Mesendoderm (in vitro differentiated cells): ENCODE measurements at regions not wholly inside any gene's neighbourhood (a gene's known extent, or its start where the extent isn't known, plus 50 kb on each side); places are given as distances from the start of the nearest gene placed in this dataset.

Experiments used
- DNase-seq: peaks from one replicate; pipeline ENCODE4 v3.0.0; 2013
- H2AK5ac ChIP-seq: 2 replicates; pipeline ENCODE4 v1.6.1; 2013; ENCODE audit warnings: low read length, inconsistent platforms
- H2BK120ac ChIP-seq: 2 replicates; pipeline ENCODE4 v1.6.1; 2013; ENCODE audit warnings: low read depth, mild to moderate bottlenecking, low read length, moderate library complexity, mixed read lengths
- H2BK15ac ChIP-seq: replicated peaks from 2 replicates; pipeline ENCODE4 v1.6.1; 2013; ENCODE audit warnings: low read depth, mild to moderate bottlenecking, moderate library complexity
- H2BK5ac ChIP-seq: 2 replicates; pipeline ENCODE4 v1.6.1; 2013; ENCODE audit warnings: low read length, inconsistent platforms
- H3K18ac ChIP-seq: 2 replicates; pipeline ENCODE4 v1.6.1; 2013; ENCODE audit warnings: mild to moderate bottlenecking, low read length, mixed read lengths
- H3K23ac ChIP-seq: one replicate; pipeline ENCODE4 v1.6.1; 2013; ENCODE audit warnings: low read length
- H3K27ac ChIP-seq: 2 replicates; pipeline ENCODE4 v1.5.1; 2013; ENCODE audit warnings: low read depth, mild to moderate bottlenecking, inconsistent platforms, low read length, moderate library complexity
- H3K27me3 ChIP-seq: 2 replicates; pipeline ENCODE4 v1.6.1; 2013; ENCODE audit warnings: low read length, control low read depth, mild to moderate bottlenecking, inconsistent platforms; ENCODE audit not compliant: insufficient read depth, poor library complexity
- H3K36me3 ChIP-seq: 2 replicates; pipeline ENCODE4 v1.6.1; 2013; ENCODE audit warnings: low read length, inconsistent platforms; ENCODE audit not compliant: control insufficient read depth, insufficient read depth
- H3K4ac ChIP-seq: one replicate; pipeline ENCODE4 v1.6.1; 2013; ENCODE audit warnings: low read depth, mild to moderate bottlenecking, low read length, moderate library complexity
- H3K4me1 ChIP-seq: 2 replicates; pipeline ENCODE4 v1.6.1; 2013; ENCODE audit warnings: low read depth, low read length, inconsistent platforms; ENCODE audit not compliant: control insufficient read depth
- H3K4me2 ChIP-seq: 2 replicates; pipeline ENCODE4 v1.6.1; 2013; ENCODE audit warnings: low read length
- H3K4me3 ChIP-seq: 2 replicates; pipeline ENCODE4 v1.5.1; 2013; ENCODE audit warnings: mild to moderate bottlenecking, low read length
- H3K56ac ChIP-seq: one replicate; pipeline ENCODE4 v1.6.1; 2013; ENCODE audit warnings: low read length
- H3K79me1 ChIP-seq: 2 replicates; pipeline ENCODE4 v1.6.1; 2013; ENCODE audit warnings: low read length, inconsistent platforms
- H3K79me2 ChIP-seq: 2 replicates; pipeline ENCODE4 v1.6.1; 2013; ENCODE audit warnings: mild to moderate bottlenecking, low read length; ENCODE audit not compliant: control insufficient read depth, insufficient read depth
- H3K9ac ChIP-seq: 2 replicates; pipeline ENCODE4 v1.6.1; 2013; ENCODE audit warnings: low read length, inconsistent platforms
- H4K5ac ChIP-seq: one replicate; pipeline ENCODE4 v1.6.1; 2013; ENCODE audit warnings: low read length
- H4K8ac ChIP-seq: one replicate; pipeline ENCODE4 v1.6.1; 2013; ENCODE audit warnings: low read depth, mild to moderate bottlenecking, control low read depth, low read length, moderate library complexity
- WGBS: extraction: QIAGEN DNeasy Blood & Tissue Kit; methylation state at CpG from one replicate; pipeline ENCODE4 v1.1.7; 2013; ENCODE audit warnings: low lambda C conversion rate, missing lambda C conversion rate; ENCODE audit not compliant: insufficient coverage; ENCODE audit errors: extremely low coverage; 5-methylcytosine and 5-hydroxymethylcytosine counted together

- no peak for DNase-seq
- H3K27me3 ChIP-seq = no peaks in the 10 kb centered on the region
- H3K9ac ChIP-seq = no peak overlapping the region
- no peak overlapping the region for H3K4me3 ChIP-seq
- H3K56ac ChIP-seq = no peak overlapping the region
- H3K23ac ChIP-seq = no peak overlapping the region
- H3K4ac ChIP-seq = no peak overlapping the region
- H4K5ac ChIP-seq = no peak overlapping the region
- no peak overlapping the region for H2BK5ac ChIP-seq
- H4K8ac ChIP-seq = no peak overlapping the region
- H3K36me3 ChIP-seq = no peaks in the 10 kb centered on the region
- H2BK15ac ChIP-seq = no peak overlapping the region
- H2BK120ac ChIP-seq = no peak overlapping the region
- no peak overlapping the region for H3K27ac ChIP-seq
- no peaks in the 10 kb centered on the region for H3K79me1 ChIP-seq
- H3K4me1 ChIP-seq = no peaks in the 10 kb centered on the region
- no peaks in the 10 kb centered on the region for H3K79me2 ChIP-seq
- H3K18ac ChIP-seq = no peak overlapping the region
- no CpG with 5 or more reads among the region's 1 CpG for WGBS
- H2AK5ac ChIP-seq = no peak overlapping the region
- no peak overlapping the region for H3K4me2 ChIP-seq
Measured at GRCh38 chr2:192887337-192887736, 692.6 kb upstream of the TMEFF2 start.

- no peaks in the 10 kb centered on the region for H3K36me3 ChIP-seq
- H2BK15ac ChIP-seq = no peak overlapping the region
- no peaks in the 10 kb centered on the region for H3K79me1 ChIP-seq
- H3K4me1 ChIP-seq = no peaks in the 10 kb centered on the region
- no peaks in the 10 kb centered on the region for H3K79me2 ChIP-seq
- no peak overlapping the region for H4K5ac ChIP-seq
- no peak overlapping the region for H2BK120ac ChIP-seq
- no peak for DNase-seq
- H2BK5ac ChIP-seq = no peak overlapping the region
- no peak overlapping the region for H3K4me3 ChIP-seq
- WGBS = no CpG with 5 or more reads among the region's 1 CpG
- H3K27ac ChIP-seq = no peak overlapping the region
- H4K8ac ChIP-seq = no peak overlapping the region
- H3K27me3 ChIP-seq = no peaks in the 10 kb centered on the region
- H3K4me2 ChIP-seq = no peak overlapping the region
- no peak overlapping the region for H3K56ac ChIP-seq
- H2AK5ac ChIP-seq = no peak overlapping the region
- no peak overlapping the region for H3K4ac ChIP-seq
- H3K23ac ChIP-seq = no peak overlapping the region
- no peak overlapping the region for H3K9ac ChIP-seq
- H3K18ac ChIP-seq = no peak overlapping the region
Measured at GRCh38 chr2:192886636-192887035, 691.9 kb upstream of the TMEFF2 start.

DNA sequence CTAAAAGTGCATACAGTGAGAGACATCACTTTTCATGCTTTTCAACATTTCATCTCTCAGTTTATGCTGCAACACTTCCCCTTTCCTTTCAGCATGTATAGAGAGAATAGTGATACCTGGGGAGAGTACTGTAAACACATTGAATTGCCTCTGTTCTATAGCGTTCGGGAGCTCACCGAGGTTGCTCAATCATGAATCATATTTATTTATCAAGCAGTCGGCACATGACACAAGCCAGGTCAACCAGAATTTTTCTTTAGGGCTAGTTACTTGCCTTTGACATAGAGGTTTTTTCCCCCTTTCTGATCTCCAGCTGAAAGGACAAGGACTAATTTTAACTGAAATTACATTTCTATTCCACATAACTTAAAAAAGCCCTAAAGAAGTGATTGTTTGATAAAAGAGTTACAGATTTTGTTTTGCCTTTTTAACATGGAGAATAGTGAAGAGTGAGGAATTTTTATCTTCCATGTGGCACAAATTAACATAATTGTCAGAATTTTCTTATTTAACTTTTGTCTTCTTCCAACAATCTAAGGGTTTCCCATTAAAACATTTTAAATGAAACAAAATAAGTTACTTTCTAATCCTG lies 690.9 kb upstream of the TMEFF2 start:
- no peak overlapping the region for H3K56ac ChIP-seq
- no peaks in the 10 kb centered on the region for H3K4me1 ChIP-seq
- no peak overlapping the region for H3K23ac ChIP-seq
- H3K9ac ChIP-seq = no peak overlapping the region
- H3K79me2 ChIP-seq = no peaks in the 10 kb centered on the region
- H3K4me2 ChIP-seq = no peak overlapping the region
- no peak overlapping the region for H2AK5ac ChIP-seq
- H3K27ac ChIP-seq = no peak overlapping the region
- H4K5ac ChIP-seq = no peak overlapping the region
- no CpG with 5 or more reads among the region's 4 CpGs for WGBS
- no peak overlapping the region for H4K8ac ChIP-seq
- H3K4ac ChIP-seq = no peak overlapping the region
- no peak overlapping the region for H2BK15ac ChIP-seq
- no peaks in the 10 kb centered on the region for H3K36me3 ChIP-seq
- H3K4me3 ChIP-seq = no peak overlapping the region
- no peak overlapping the region for H2BK120ac ChIP-seq
- no peaks in the 10 kb centered on the region for H3K27me3 ChIP-seq
- H2BK5ac ChIP-seq = no peak overlapping the region
- no peaks in the 10 kb centered on the region for H3K79me1 ChIP-seq
- DNase-seq = no peak
- H3K18ac ChIP-seq = no peak overlapping the region

DNA sequence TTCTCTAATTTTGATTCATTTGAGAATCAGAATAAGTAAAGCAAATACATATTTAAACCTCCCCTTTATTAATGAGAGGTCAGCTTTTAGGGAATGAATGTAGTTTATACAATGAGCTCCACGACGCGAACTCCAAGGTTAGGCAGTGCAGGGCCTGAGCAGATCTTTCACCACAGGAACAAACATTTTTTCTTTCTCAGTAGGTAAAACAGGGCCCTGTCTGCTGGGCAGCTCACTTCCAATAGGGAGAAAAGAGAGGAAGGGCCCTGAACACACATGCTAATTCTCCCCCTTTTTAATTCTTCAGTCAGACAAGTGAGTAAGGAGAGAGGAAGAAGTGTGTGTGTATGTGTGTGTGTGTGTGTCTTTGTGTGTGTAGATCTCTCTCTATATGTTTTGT lies 682.4 kb upstream of the TMEFF2 start:
- no peak overlapping the region for H3K4ac ChIP-seq
- no peaks in the 10 kb centered on the region for H3K79me1 ChIP-seq
- H3K18ac ChIP-seq = no peak overlapping the region
- no peaks in the 10 kb centered on the region for H3K27me3 ChIP-seq
- H3K56ac ChIP-seq = no peak overlapping the region
- no peak overlapping the region for H4K5ac ChIP-seq
- H3K4me3 ChIP-seq = no peak overlapping the region
- no peak overlapping the region for H3K23ac ChIP-seq
- H3K4me2 ChIP-seq = no peak overlapping the region
- no peaks in the 10 kb centered on the region for H3K4me1 ChIP-seq
- H3K79me2 ChIP-seq = no peaks in the 10 kb centered on the region
- no peak overlapping the region for H3K9ac ChIP-seq
- H2BK120ac ChIP-seq = no peak overlapping the region
- no peak overlapping the region for H2AK5ac ChIP-seq
- no peak for DNase-seq
- H2BK15ac ChIP-seq = no peak overlapping the region
- H2BK5ac ChIP-seq = no peak overlapping the region
- H4K8ac ChIP-seq = no peak overlapping the region
- H3K36me3 ChIP-seq = no peaks in the 10 kb centered on the region
- WGBS = no CpG with 5 or more reads among the region's 3 CpGs
- H3K27ac ChIP-seq = no peak overlapping the region

GRCh38 chr2:192876698-192877097 lies 682.0 kb upstream of the TMEFF2 start:
- H3K9ac ChIP-seq = no peak overlapping the region
- H3K4me2 ChIP-seq = no peak overlapping the region
- no peak overlapping the region for H3K4ac ChIP-seq
- no peaks in the 10 kb centered on the region for H3K4me1 ChIP-seq
- H3K79me1 ChIP-seq = no peaks in the 10 kb centered on the region
- no peak overlapping the region for H3K56ac ChIP-seq
- H4K8ac ChIP-seq = no peak overlapping the region
- H3K27ac ChIP-seq = no peak overlapping the region
- no CpG with 5 or more reads among the region's 2 CpGs for WGBS
- no peak overlapping the region for H3K23ac ChIP-seq
- H3K36me3 ChIP-seq = no peaks in the 10 kb centered on the region
- no peak for DNase-seq
- H4K5ac ChIP-seq = no peak overlapping the region
- H3K79me2 ChIP-seq = no peaks in the 10 kb centered on the region
- no peak overlapping the region for H3K4me3 ChIP-seq
- H3K27me3 ChIP-seq = no peaks in the 10 kb centered on the region
- no peak overlapping the region for H3K18ac ChIP-seq
- no peak overlapping the region for H2BK5ac ChIP-seq
- H2BK15ac ChIP-seq = no peak overlapping the region
- H2BK120ac ChIP-seq = no peak overlapping the region
- H2AK5ac ChIP-seq = no peak overlapping the region

DNA sequence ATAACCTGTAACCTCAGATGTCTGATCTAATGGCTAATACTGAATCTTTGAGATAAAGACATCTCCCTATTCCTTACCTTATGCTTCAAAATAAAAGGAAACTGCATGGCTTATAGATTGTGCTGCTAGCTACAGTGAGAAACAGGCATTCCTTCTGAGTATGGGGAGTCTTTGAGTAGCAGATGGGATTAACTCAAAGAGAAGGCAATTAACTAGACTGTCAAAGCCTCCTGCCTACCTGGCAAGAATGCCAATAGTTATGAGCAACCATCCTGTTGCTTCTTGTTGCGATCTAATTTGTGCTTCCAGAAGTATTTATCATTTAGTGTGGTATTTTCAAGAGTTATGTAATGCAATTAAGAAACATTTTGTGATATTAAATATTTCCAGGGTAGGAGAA lies 660.0 kb upstream of the TMEFF2 start:
- Histone ChIP-seq H3K36me3 (no peaks in the 10 kb centered on the region), H2BK5ac (no peak overlapping the region), H3K4me3 (no peak overlapping the region), H3K18ac (no peak overlapping the region), H2AK5ac (no peak overlapping the region), H3K4me1 (no peaks in the 10 kb centered on the region), H4K5ac (no peak overlapping the region), H3K4me2 (no peak overlapping the region), H3K79me2 (no peaks in the 10 kb centered on the region), H3K27me3 (no peaks in the 10 kb centered on the region), H3K23ac (no peak overlapping the region), H3K4ac (no peak overlapping the region), H2BK120ac (no peak overlapping the region), H3K9ac (no peak overlapping the region), H2BK15ac (no peak overlapping the region), H3K79me1 (no peaks in the 10 kb centered on the region), H3K27ac (no peak overlapping the region), H4K8ac (no peak overlapping the region), H3K56ac (no peak overlapping the region)
- no peak for DNase-seq
- no CpG with 5 or more reads among the region's 1 CpG for WGBS
